A549 (cell line): ENCODE measurements at regions not wholly inside any gene's neighbourhood (a gene's known extent, or its start where the extent isn't known, plus 50 kb on each side); places are given as distances from the start of the nearest gene placed in this dataset.

ENCODE experiments used
- ATAC-seq, 2 experiments: fragments of 200-7000 bp in 1 of 2; fragments of >200 bp in 1 of 2; cut with Nextera tagmentation in 1 of 2; cut with Tn5 transposase in 1 of 2; 3 replicates each; pipeline versions ENCODE4 v1.8.0 to v1.9.1; 2018 to 2020; ENCODE audit warnings: mild to moderate bottlenecking in 1 of 2, moderate library complexity in 1 of 2
- CTCF ChIA-PET: fragments of 300-600 bp; sonication (Branson Sonifier 250); formaldehyde crosslinking; extraction: SDS; loops from one replicate; lab custom pipeline; 2021; ENCODE audit warnings: antibody characterized with exemption, inconsistent platforms; lab: Yijun Ruan, JAX
- POLR2A ChIA-PET: fragments of 350-600 bp; formaldehyde crosslinking; extraction: SDS; loops from one replicate; lab custom pipeline; 2021; ENCODE audit warnings: antibody characterized with exemption, inconsistent platforms; lab: Yijun Ruan, JAX
- DNase-seq, 2 experiments: peaks; one replicate each; pipeline versions ENCODE4 v3.0.0 to v3.0.0-alpha.2; 2011 to 2016; ENCODE audit warnings: low read depth in 1 of 2, low spot score in 1 of 2
- FAIRE-seq: peaks from 2 replicates; lab custom pipeline; 2011; peaks lifted over from hg19 to GRCh38; lab: Jason Lieb, UNC
- H3K27ac ChIP-seq, 2 experiments: fragments of >200 bp; sonication (Bioruptor Twin); formaldehyde crosslinking; 3 replicates each; pipeline ENCODE4 v1.5.1; 2016 to 2017
- H3K4me1 ChIP-seq: fragments of >200 bp; sonication (Bioruptor Twin); formaldehyde crosslinking; 3 replicates; pipeline ENCODE4 v1.6.1; 2016
- H3K4me2 ChIP-seq: fragments of >200 bp; sonication (Bioruptor Twin); formaldehyde crosslinking; 3 replicates; pipeline ENCODE4 v1.6.1; 2016
- H3K4me3 ChIP-seq: fragments of >200 bp; sonication (Bioruptor Twin); formaldehyde crosslinking; 3 replicates; pipeline ENCODE4 v1.5.1; 2016
- H3K9me3 ChIP-seq: fragments of >200 bp; sonication (Bioruptor Twin); formaldehyde crosslinking; 3 replicates; pipeline ENCODE4 v1.6.1; 2016
- CBX2 ChIP-seq: fragments of 200-600 bp; sonication (generic); IDR thresholded peaks from 2 replicates; pipeline ENCODE4 v1.6.1; 2016; ENCODE audit warnings: low read depth, mild to moderate bottlenecking, borderline replicate concordance
- CBX8 ChIP-seq: fragments of 200-600 bp; sonication (generic); IDR thresholded peaks from 2 replicates; pipeline ENCODE4 v1.6.1; 2016
- CHD2 ChIP-seq: fragments of 150-350 bp; IDR thresholded peaks from 2 replicates; pipeline ENCODE4 v1.6.1; 2014; ENCODE audit warnings: low read length; ENCODE audit not compliant: partially characterized antibody
- CHD4 ChIP-seq: fragments of 200-600 bp; sonication (generic); IDR thresholded peaks from 2 replicates; pipeline ENCODE4 v1.6.1; 2016; ENCODE audit warnings: antibody characterized with exemption, mild to moderate bottlenecking, borderline replicate concordance
- EHF ChIP-seq: fragments of 250-450 bp; sonication (Bioruptor Pico); IDR thresholded peaks from 2 replicates; pipeline ENCODE4 v1.5.0; 2020; ENCODE audit warnings: mild to moderate bottlenecking
- EHMT2 ChIP-seq: fragments of 200-600 bp; sonication (generic); IDR thresholded peaks from 2 replicates; pipeline ENCODE4 v1.6.1; 2016; ENCODE audit warnings: antibody characterized with exemption, low read depth, mild to moderate bottlenecking, moderate library complexity
- EP300 ChIP-seq, 2 experiments: fragments of >200 bp; sonication (Bioruptor Twin); formaldehyde crosslinking; IDR thresholded peaks; 2 replicates in 1 of 2; 3 replicates in 1 of 2; pipeline ENCODE4 v1.6.1; 2016 to 2017
- ESRRA ChIP-seq: fragments of 150-350 bp; IDR thresholded peaks from 2 replicates; pipeline ENCODE4 v1.6.1; 2014; ENCODE audit warnings: mild to moderate bottlenecking, low read length, borderline replicate concordance
- FOSL2 ChIP-seq, 2 experiments: fragments of 450-650 bp in 1 of 2; fragments of >200 bp in 1 of 2; sonication (Bioruptor Twin) in 1 of 2; formaldehyde crosslinking; IDR thresholded peaks; 2 replicates each; pipeline versions ENCODE4 v1.5.0 to v1.6.1; 2016 to 2020; ENCODE audit warnings: mild to moderate bottlenecking in 1 of 2, moderate library complexity in 1 of 2
- FOXS1 ChIP-seq: fragments of 250-450 bp; sonication (Bioruptor Pico); IDR thresholded peaks from 2 replicates; pipeline ENCODE4 v1.5.0; 2020; ENCODE audit warnings: mild to moderate bottlenecking, moderate library complexity
- GATA3 ChIP-seq: IDR thresholded peaks from 2 replicates; pipeline ENCODE4 v1.6.1; 2012; ENCODE audit warnings: borderline replicate concordance
- HOXA7 ChIP-seq: fragments of 250-450 bp; sonication (Bioruptor Pico); IDR thresholded peaks from 2 replicates; pipeline ENCODE4 v1.5.0; 2020; ENCODE audit warnings: mild to moderate bottlenecking, moderate library complexity
- HOXB13 ChIP-seq: fragments of 250-450 bp; sonication (Bioruptor Pico); IDR thresholded peaks from 2 replicates; pipeline ENCODE4 v1.5.0; 2020; ENCODE audit warnings: low read depth, mild to moderate bottlenecking, moderate library complexity
- KDM1A ChIP-seq: fragments of 200-600 bp; sonication (generic); IDR thresholded peaks from 2 replicates; pipeline ENCODE4 v1.6.1; 2016; ENCODE audit warnings: low read depth, mild to moderate bottlenecking
- KDM5A ChIP-seq: fragments of 200-600 bp; sonication (generic); IDR thresholded peaks from 2 replicates; pipeline ENCODE4 v1.6.1; 2016; ENCODE audit warnings: antibody characterized with exemption, mild to moderate bottlenecking
- MAFK ChIP-seq: fragments of 450-650 bp; IDR thresholded peaks from 2 replicates; pipeline ENCODE4 v1.6.1; 2014; ENCODE audit not compliant: partially characterized antibody
- MAZ ChIP-seq: fragments of 150-350 bp; IDR thresholded peaks from 2 replicates; pipeline ENCODE4 v1.6.1; 2014; ENCODE audit warnings: antibody characterized with exemption, low read depth, low read length, borderline replicate concordance
- POLR2A ChIP-seq: IDR thresholded peaks from 2 replicates; pipeline ENCODE4 v1.6.1; 2012; ENCODE audit warnings: mild to moderate bottlenecking, low read length
- POLR2AphosphoS2 ChIP-seq: conservative IDR thresholded peaks from 2 replicates; pipeline ENCODE4 v1.6.1; 2012; ENCODE audit warnings: low read length, improper control_type of control experiment, inconsistent platforms
- RCOR1 ChIP-seq: fragments of 150-350 bp; IDR thresholded peaks from 2 replicates; pipeline ENCODE4 v1.6.1; 2014; ENCODE audit warnings: antibody characterized with exemption, low read length, low read depth
- RFX5 ChIP-seq: fragments of 450-650 bp; IDR thresholded peaks from 2 replicates; pipeline ENCODE4 v1.7.1; 2014; ENCODE audit warnings: antibody characterized with exemption, mild to moderate bottlenecking, moderate library complexity
- RNF2 ChIP-seq: fragments of 200-600 bp; sonication (generic); IDR thresholded peaks from 2 replicates; pipeline ENCODE4 v1.6.1; 2016; ENCODE audit warnings: low read depth, mild to moderate bottlenecking, antibody characterized with exemption, moderate library complexity, borderline replicate concordance
- SMC3 ChIP-seq: fragments of >200 bp; sonication (Bioruptor Twin); formaldehyde crosslinking; IDR thresholded peaks from 3 replicates; pipeline ENCODE4 v1.6.1; 2018; ENCODE audit warnings: inconsistent platforms
- SREBF2 ChIP-seq: fragments of 450-650 bp; IDR thresholded peaks from 2 replicates; pipeline ENCODE4 v1.6.1; 2014; ENCODE audit warnings: mild to moderate bottlenecking, moderate library complexity
- TFCP2L1 ChIP-seq: fragments of 250-450 bp; sonication (Bioruptor Pico); IDR thresholded peaks from 2 replicates; pipeline ENCODE4 v1.5.0; 2021; ENCODE audit warnings: mild to moderate bottlenecking
- USF2 ChIP-seq: fragments of 450-650 bp; IDR thresholded peaks from 2 replicates; pipeline ENCODE4 v1.6.1; 2014; ENCODE audit warnings: antibody characterized with exemption
- ZC3H11A ChIP-seq: fragments of 450-650 bp; IDR thresholded peaks from 2 replicates; pipeline ENCODE4 v1.6.1; 2014; ENCODE audit warnings: antibody characterized with exemption, mild to moderate bottlenecking
- ZFP36 ChIP-seq: fragments of 450-650 bp; IDR thresholded peaks from 2 replicates; pipeline ENCODE4 v1.6.1; 2014; ENCODE audit warnings: borderline replicate concordance; ENCODE audit not compliant: partially characterized antibody
- WGBS: methylation state at CpG from one replicate; pipeline ENCODE4 v1.1.6; 2017; ENCODE audit errors: missing lambda C conversion rate; 5-methylcytosine and 5-hydroxymethylcytosine counted together
- TF ChIP-seq, protein P1 (sequence below): IDR thresholded peaks from 2 replicates; pipeline ENCODE4 v1.6.1; 2012; ENCODE audit warnings: low read depth, borderline replicate concordance
- TF ChIP-seq, protein P2 (sequence below): fragments of 250-450 bp; sonication (Bioruptor Pico); IDR thresholded peaks from 2 replicates; pipeline ENCODE4 v1.5.0; 2021; ENCODE audit warnings: mild to moderate bottlenecking, moderate library complexity, borderline replicate concordance

DNA sequence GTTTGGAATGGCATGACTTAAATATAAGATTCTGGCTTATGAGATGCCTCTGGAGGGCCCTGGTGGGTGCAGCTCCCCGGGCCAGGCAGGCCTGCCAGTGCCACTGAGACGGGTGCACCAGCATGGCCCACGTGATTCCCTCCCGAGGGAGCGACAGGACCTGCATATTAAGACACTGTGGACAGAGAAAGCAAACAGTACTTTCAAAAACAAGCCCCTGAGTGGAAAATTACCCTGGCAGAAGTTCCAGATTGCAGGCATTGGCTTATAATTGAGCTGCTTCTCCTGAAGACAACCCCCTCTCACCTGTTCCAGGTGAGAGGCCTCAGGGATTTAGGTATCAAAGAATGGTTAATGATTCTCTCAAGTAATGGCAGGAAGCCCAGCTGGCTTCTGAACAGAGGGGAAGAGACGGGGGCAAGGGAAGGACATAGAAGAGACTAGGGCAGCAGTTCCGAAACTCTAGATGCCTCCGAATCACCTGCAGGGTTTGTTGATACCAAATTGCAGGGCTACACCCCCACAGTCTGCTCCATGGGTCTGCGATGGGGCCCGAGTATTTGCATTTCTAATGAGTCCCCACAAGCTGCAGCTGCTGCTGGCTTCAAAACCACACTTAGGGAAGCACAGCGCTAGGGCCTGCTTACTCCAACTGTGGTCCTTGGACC lies 66.0 kb upstream of the DOCK1 start:
- ChIA-PET CTCF (no interaction called here), POLR2A (no interaction called here)
- 17% methylated on average over 11 of the region's 11 CpGs for WGBS
- FAIRE-seq (no peak), ATAC-seq (no peak), DNase-seq (no peak)
- Histone ChIP-seq H3K27ac (no peak overlapping the region), H3K9me3 (no peaks in the 10 kb centered on the region), H3K4me1 (no peaks in the 10 kb centered on the region), H3K4me3 (no peak overlapping the region), H3K4me2 (no peak overlapping the region)
- no peak for TF ChIP-seq CBX2
- TF ChIP-seq GATA3, result no peak
- TF ChIP-seq RCOR1, result no peak
- TF ChIP-seq SMC3, result no peak
- TF ChIP-seq KDM1A, result no peak
- TF ChIP-seq USF2, result no peak
- TF ChIP-seq, protein P1, sequence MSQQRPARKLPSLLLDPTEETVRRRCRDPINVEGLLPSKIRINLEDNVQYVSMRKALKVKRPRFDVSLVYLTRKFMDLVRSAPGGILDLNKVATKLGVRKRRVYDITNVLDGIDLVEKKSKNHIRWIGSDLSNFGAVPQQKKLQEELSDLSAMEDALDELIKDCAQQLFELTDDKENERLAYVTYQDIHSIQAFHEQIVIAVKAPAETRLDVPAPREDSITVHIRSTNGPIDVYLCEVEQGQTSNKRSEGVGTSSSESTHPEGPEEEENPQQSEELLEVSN, result no peak
- TF ChIP-seq ESRRA, result no peak
- no peak for TF ChIP-seq KDM5A
- TF ChIP-seq ZC3H11A, result no peak
- TF ChIP-seq FOXS1 (CRISPR knock-in tag), result no peak

DNA sequence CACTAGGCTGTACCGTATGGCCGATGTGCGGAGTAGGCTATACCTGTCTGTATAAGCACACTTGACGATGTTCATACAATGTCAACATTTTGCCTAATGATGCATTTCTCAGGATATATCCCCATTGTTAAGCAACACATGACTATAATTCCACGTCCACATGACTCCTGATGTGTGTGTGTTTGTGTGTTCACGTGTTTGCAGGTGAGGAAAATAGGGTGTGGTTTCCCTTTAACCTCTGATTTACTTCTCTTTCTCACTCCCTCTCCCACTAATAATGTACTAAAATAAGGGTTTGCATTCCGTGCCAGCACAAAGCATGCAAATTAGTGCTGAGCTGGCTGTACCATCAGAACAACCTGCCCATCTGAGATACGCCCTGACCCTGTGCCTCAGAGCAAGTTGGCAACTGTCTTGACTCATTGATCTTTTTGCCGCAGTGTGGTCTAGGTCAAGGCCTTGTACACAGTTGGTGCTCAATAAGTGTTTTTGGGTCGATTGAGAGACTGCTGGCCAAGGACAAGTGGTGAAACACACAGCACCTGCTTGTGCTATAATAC lies 64.6 kb upstream of the DOCK1 start:
- 56% methylated on average over 10 of the region's 10 CpGs for WGBS
- TF ChIP-seq CHD2, result no peak
- TF ChIP-seq MAFK, result peak; percentile 4
- TF ChIP-seq, protein P1, result no peak
- TF ChIP-seq ZFP36, result no peak
- no peak for TF ChIP-seq ESRRA
- TF ChIP-seq TFCP2L1 (CRISPR knock-in tag), result no peak
- no peak for FAIRE-seq

GRCh38 chr10:126841341-126841895 lies 63.8 kb upstream of the DOCK1 start:
- DNase-seq (no peak), ATAC-seq (no peak), FAIRE-seq (no peak)
- POLR2A ChIA-PET, result no interaction called here
- Histone ChIP-seq H3K4me3 (no peak overlapping the region), H3K27ac (no peak overlapping the region), H3K4me2 (no peak overlapping the region), H3K4me1 (no peaks in the 10 kb centered on the region), H3K9me3 (no peaks in the 10 kb centered on the region)
- CTCF ChIA-PET, result no interaction called here
- WGBS, result 27% methylated on average over 5 of the region's 5 CpGs
- TF ChIP-seq KDM5A (no peak), RFX5 (no peak), HOXA7 (CRISPR knock-in tag) (no peak), RNF2 (no peak), MAZ (no peak), CBX2 (no peak), EP300 (IDR thresholded peaks at IDR 0.05) (no peak), MAFK (no peak), HOXB13 (CRISPR knock-in tag) (no peak), CBX8 (no peak), EHMT2 (no peak), KDM1A (no peak), POLR2A (no peak), EHF (CRISPR knock-in tag) (no peak), FOSL2 (IDR thresholded peaks at IDR 0.05) (no peak), FOSL2 (CRISPR knock-in tag; IDR thresholded peaks at IDR 0.05) (no peak), POLR2AphosphoS2 (no peak), SREBF2 (no peak), CHD4 (no peak)
- TF ChIP-seq, protein P2, sequence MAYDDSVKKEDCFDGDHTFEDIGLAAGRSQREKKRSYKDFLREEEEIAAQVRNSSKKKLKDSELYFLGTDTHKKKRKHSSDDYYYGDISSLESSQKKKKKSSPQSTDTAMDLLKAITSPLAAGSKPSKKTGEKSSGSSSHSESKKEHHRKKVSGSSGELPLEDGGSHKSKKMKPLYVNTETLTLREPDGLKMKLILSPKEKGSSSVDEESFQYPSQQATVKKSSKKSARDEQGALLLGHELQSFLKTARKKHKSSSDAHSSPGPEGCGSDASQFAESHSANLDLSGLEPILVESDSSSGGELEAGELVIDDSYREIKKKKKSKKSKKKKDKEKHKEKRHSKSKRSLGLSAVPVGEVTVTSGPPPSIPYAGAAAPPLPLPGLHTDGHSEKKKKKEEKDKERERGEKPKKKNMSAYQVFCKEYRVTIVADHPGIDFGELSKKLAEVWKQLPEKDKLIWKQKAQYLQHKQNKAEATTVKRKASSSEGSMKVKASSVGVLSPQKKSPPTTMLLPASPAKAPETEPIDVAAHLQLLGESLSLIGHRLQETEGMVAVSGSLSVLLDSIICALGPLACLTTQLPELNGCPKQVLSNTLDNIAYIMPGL (CRISPR knock-in tag), result no peak

More for the DNA sequence above, 64.6 kb upstream of the DOCK1 start:
- no peak overlapping the region for H3K27ac ChIP-seq
- DNase-seq, result no peak
- no peak overlapping the region for H3K4me3 ChIP-seq
- H3K9me3 ChIP-seq, result no peaks in the 10 kb centered on the region
- H3K4me1 ChIP-seq, result no peaks in the 10 kb centered on the region
- CTCF ChIA-PET, result no interaction called here
- H3K4me2 ChIP-seq, result no peak overlapping the region
- no peak for ATAC-seq
- POLR2A ChIA-PET, result no interaction called here
